Activated T-helper 2 cell treated with anti-CD3 and anti-CD28 coated beads, Interferon-gamma antibody, Interleukin-2, Interleukin-4, amounts not matched to agents 10 μg/mL and 5 μg/mL and 100 μg/mL, durations not matched to agents 14 hours and 24 hours and 36 hours (primary cell): ENCODE measurements at regions not wholly inside any gene's neighbourhood (a gene's known extent, or its start where the extent isn't known, plus 50 kb on each side); places are given as distances from the start of the nearest gene placed in this dataset.

Experiments used
- DNase-seq: peaks from one replicate; pipeline ENCODE4 v3.0.0; 2021; ENCODE audit warnings: low spot score
- H3K27ac Mint-ChIP-seq: one replicate; pipeline ENCODE4 v1.8.0; 2021; ENCODE audit warnings: mixed read lengths
- H3K27me3 Mint-ChIP-seq: one replicate; pipeline ENCODE4 v1.8.0; 2021; ENCODE audit warnings: low read depth, mixed read lengths
- H3K36me3 Mint-ChIP-seq: one replicate; pipeline ENCODE4 v1.8.0; 2021; ENCODE audit warnings: low read depth, mixed read lengths
- H3K4me1 Mint-ChIP-seq: one replicate; pipeline ENCODE4 v1.8.0; 2021; ENCODE audit warnings: low read depth, mixed read lengths
- H3K4me3 Mint-ChIP-seq: one replicate; pipeline ENCODE4 v1.8.0; 2021; ENCODE audit warnings: low read depth, mild to moderate bottlenecking, moderate library complexity, mixed read lengths
- H3K9me3 Mint-ChIP-seq: one replicate; pipeline ENCODE4 v1.8.0; 2021; ENCODE audit warnings: mixed read lengths
- intact Hi-C: fragments of 100-400 bp; cut with micrococcal nuclease; formaldehyde crosslinking; loops from one replicate; pipeline ENCODE4 v1.15.1; 2023

- no peak overlapping the region for H3K4me3 Mint-ChIP-seq
- H3K9me3 Mint-ChIP-seq, result peaks cover 9% of the 10 kb centered on the region
- no peak for DNase-seq
- H3K27me3 Mint-ChIP-seq, result no peaks in the 10 kb centered on the region
- H3K27ac Mint-ChIP-seq, result peak overlapping the region; percentile 80
- H3K36me3 Mint-ChIP-seq, result peaks cover 6% of the 10 kb centered on the region
- intact Hi-C loops, result loop anchor here (1.0 to 5.0 kb wide), 8 partner anchors 52 to 488 kb away; partner anchors contain the start of gene CBLB
- H3K4me1 Mint-ChIP-seq, result peaks cover 23% of the 10 kb centered on the region
Observed at GRCh38 chr3:106119614-106120082, 250.8 kb upstream of the CBLB start.

- H3K4me1 Mint-ChIP-seq, result peaks cover 23% of the 10 kb centered on the region
- H3K27me3 Mint-ChIP-seq, result no peaks in the 10 kb centered on the region
- intact Hi-C loops, result loop anchor here (5.0 kb wide), 1 partner anchor 212 kb away; no protein-coding TSS in a partner anchor
- H3K36me3 Mint-ChIP-seq, result peaks cover 6% of the 10 kb centered on the region
- H3K27ac Mint-ChIP-seq, result peak overlapping the region; percentile 21
- no peak overlapping the region for H3K4me3 Mint-ChIP-seq
- peaks cover 7% of the 10 kb centered on the region for H3K9me3 Mint-ChIP-seq
- no peak for DNase-seq
Observed at GRCh38 chr3:106120356-106120755, 251.5 kb upstream of the CBLB start.

GRCh38 chr3:106121491-106122289 is 252.9 kb upstream of the CBLB start:
- no peak overlapping the region for H3K4me3 Mint-ChIP-seq
- H3K36me3 Mint-ChIP-seq, result peaks cover 6% of the 10 kb centered on the region
- no peak for DNase-seq
- peaks cover 7% of the 10 kb centered on the region for H3K9me3 Mint-ChIP-seq
- no peaks in the 10 kb centered on the region for H3K27me3 Mint-ChIP-seq
- intact Hi-C loops, result loop anchor here (5.0 kb wide), 1 partner anchor 211 kb away; no protein-coding TSS in a partner anchor
- H3K27ac Mint-ChIP-seq, result no peak overlapping the region
- peaks cover 21% of the 10 kb centered on the region for H3K4me1 Mint-ChIP-seq

- Mint-ChIP-seq H3K9me3 (peaks cover 4% of the 10 kb centered on the region), H3K4me3 (no peak overlapping the region), H3K4me1 (peaks cover 9% of the 10 kb centered on the region), H3K36me3 (no peaks in the 10 kb centered on the region), H3K27me3 (no peaks in the 10 kb centered on the region), H3K27ac (no peak overlapping the region)
- DNase-seq, result no peak
- intact Hi-C loops, result loop anchor here (5.0 kb wide), 1 partner anchor 207 kb away; no protein-coding TSS in a partner anchor
Observed at GRCh38 chr3:106124818-106125217, 256.0 kb upstream of the CBLB start.

- Mint-ChIP-seq H3K27ac (no peak overlapping the region), H3K9me3 (peaks cover 4% of the 10 kb centered on the region), H3K4me3 (no peak overlapping the region), H3K36me3 (no peaks in the 10 kb centered on the region), H3K4me1 (peaks cover 11% of the 10 kb centered on the region), H3K27me3 (no peaks in the 10 kb centered on the region)
- no peak for DNase-seq
- intact Hi-C loops, result no loop called here
Observed at GRCh38 chr3:106125321-106125720, 256.5 kb upstream of the CBLB start.

- intact Hi-C loops, result no loop called here
- no peak overlapping the region for H3K4me3 Mint-ChIP-seq
- DNase-seq, result no peak
- no peak overlapping the region for H3K27ac Mint-ChIP-seq
- H3K9me3 Mint-ChIP-seq, result peaks cover 4% of the 10 kb centered on the region
- no peaks in the 10 kb centered on the region for H3K36me3 Mint-ChIP-seq
- no peaks in the 10 kb centered on the region for H3K27me3 Mint-ChIP-seq
- H3K4me1 Mint-ChIP-seq, result peaks cover 15% of the 10 kb centered on the region
Observed at GRCh38 chr3:106126067-106126845, 257.4 kb upstream of the CBLB start.

GRCh38 chr3:106126846-106127235 is 258.0 kb upstream of the CBLB start:
- DNase-seq, result no peak
- Mint-ChIP-seq H3K36me3 (no peaks in the 10 kb centered on the region), H3K4me1 (peaks cover 17% of the 10 kb centered on the region), H3K27me3 (no peaks in the 10 kb centered on the region), H3K27ac (no peak overlapping the region), H3K4me3 (no peak overlapping the region), H3K9me3 (peaks cover 4% of the 10 kb centered on the region)
- intact Hi-C loops, result no loop called here

- H3K9me3 Mint-ChIP-seq, result peaks cover 15% of the 10 kb centered on the region
- intact Hi-C loops, result loop anchor here (5.0 kb wide), 1 partner anchor 77 kb away; no protein-coding TSS in a partner anchor
- H3K36me3 Mint-ChIP-seq, result peaks cover 3% of the 10 kb centered on the region
- peaks cover 14% of the 10 kb centered on the region for H3K4me1 Mint-ChIP-seq
- no peak overlapping the region for H3K4me3 Mint-ChIP-seq
- no peaks in the 10 kb centered on the region for H3K27me3 Mint-ChIP-seq
- peak overlapping the region; percentile 33 for H3K27ac Mint-ChIP-seq
- DNase-seq, result no peak
Observed at GRCh38 chr3:106129939-106130338, 261.1 kb upstream of the CBLB start.

- Mint-ChIP-seq H3K27ac (peak overlapping the region; percentile 48), H3K27me3 (no peaks in the 10 kb centered on the region), H3K4me1 (peaks cover 14% of the 10 kb centered on the region), H3K4me3 (no peak overlapping the region), H3K36me3 (peaks cover 3% of the 10 kb centered on the region), H3K9me3 (peaks cover 18% of the 10 kb centered on the region)
- no peak for DNase-seq
- intact Hi-C loops, result loop anchor here (5.0 kb wide), 1 partner anchor 77 kb away; no protein-coding TSS in a partner anchor
Observed at GRCh38 chr3:106130384-106131198, 261.8 kb upstream of the CBLB start.

GRCh38 chr3:106135451-106136160 is 266.8 kb upstream of the CBLB start:
- H3K4me1 Mint-ChIP-seq, result peaks cover 9% of the 10 kb centered on the region
- H3K27ac Mint-ChIP-seq, result no peak overlapping the region
- peaks cover 3% of the 10 kb centered on the region for H3K36me3 Mint-ChIP-seq
- no peak for DNase-seq
- H3K9me3 Mint-ChIP-seq, result peaks cover 22% of the 10 kb centered on the region
- intact Hi-C loops, result no loop called here
- H3K27me3 Mint-ChIP-seq, result no peaks in the 10 kb centered on the region
- H3K4me3 Mint-ChIP-seq, result no peak overlapping the region

GRCh38 chr3:106139826-106140225 is 271.0 kb upstream of the CBLB start:
- Mint-ChIP-seq H3K4me1 (peaks cover 4% of the 10 kb centered on the region), H3K27ac (no peak overlapping the region), H3K36me3 (no peaks in the 10 kb centered on the region), H3K4me3 (no peak overlapping the region), H3K9me3 (peaks cover 26% of the 10 kb centered on the region), H3K27me3 (no peaks in the 10 kb centered on the region)
- intact Hi-C loops, result no loop called here
- DNase-seq, result no peak

GRCh38 chr3:106140431-106140830 is 271.6 kb upstream of the CBLB start:
- intact Hi-C loops, result no loop called here
- H3K4me3 Mint-ChIP-seq, result no peak overlapping the region
- no peak for DNase-seq
- no peaks in the 10 kb centered on the region for H3K36me3 Mint-ChIP-seq
- H3K27ac Mint-ChIP-seq, result no peak overlapping the region
- no peaks in the 10 kb centered on the region for H3K27me3 Mint-ChIP-seq
- peaks cover 4% of the 10 kb centered on the region for H3K4me1 Mint-ChIP-seq
- peaks cover 25% of the 10 kb centered on the region for H3K9me3 Mint-ChIP-seq
